Vagina (tissue), 2 donors: ENCODE measurements at regions not wholly inside any gene's neighbourhood (a gene's known extent, or its start where the extent isn't known, plus 50 kb on each side); places are given as distances from the start of the nearest gene placed in this dataset.

ENCODE experiments used
- DNase-seq, 2 donors: peaks; one replicate each; pipeline ENCODE4 v3.0.0-alpha.2; 2017; ENCODE audit errors: extremely low spot score in 2 of 2
- H3K27ac ChIP-seq: fragments of 200-600 bp; sonication (generic); one replicate; pipeline ENCODE4 v1.5.1; 2019
- H3K27me3 ChIP-seq: fragments of 200-600 bp; sonication (generic); one replicate; pipeline ENCODE4 v1.5.1; 2019
- H3K36me3 ChIP-seq, 2 donors: fragments of 200-600 bp; sonication (generic); one replicate each; pipeline ENCODE4 v1.5.1; 2017 to 2019
- H3K4me1 ChIP-seq: fragments of 200-600 bp; sonication (generic); one replicate; pipeline ENCODE4 v1.5.1; 2019
- H3K4me3 ChIP-seq, 2 donors: fragments of 200-600 bp; sonication (generic); 1 replicate in 1 of 2; 2 replicates in 1 of 2; pipeline ENCODE4 v1.5.1; 2016 to 2019
- H3K9me3 ChIP-seq: fragments of 200-600 bp; sonication (generic); one replicate; pipeline ENCODE4 v1.5.1; 2019
- POLR2A ChIP-seq, 2 donors: fragments of 450-650 bp; IDR thresholded peaks; one replicate each; pipeline ENCODE4 v1.6.1; 2017; ENCODE audit warnings: antibody characterized with exemption in 2 of 2, mild to moderate bottlenecking in 2 of 2, moderate library complexity in 2 of 2
- POLR2AphosphoS5 ChIP-seq, 2 donors: sonication (generic); formaldehyde crosslinking; IDR thresholded peaks; one replicate each; pipeline ENCODE4 v1.9.0; 2017; ENCODE audit warnings: antibody characterized with exemption in 2 of 2, mild to moderate bottlenecking in 2 of 2, low read depth in 1 of 2; ENCODE audit not compliant: insufficient read depth in 1 of 2
- intact Hi-C: fragments of 100-400 bp; cut with DNase I; formaldehyde crosslinking; loops from one replicate; pipeline ENCODE4 v1.15.1; 2023
- TF ChIP-seq, protein P1 (sequence below), 3 experiments: fragments of 450-650 bp in 2 of 3; fragments of 200-600 bp in 1 of 3; sonication (generic) in 1 of 3; IDR thresholded peaks; one replicate each; pipeline ENCODE4 v1.5.1; 2017 to 2019; ENCODE audit warnings: antibody characterized with exemption in 3 of 3, mild to moderate bottlenecking in 2 of 3, moderate library complexity in 2 of 3

DNA sequence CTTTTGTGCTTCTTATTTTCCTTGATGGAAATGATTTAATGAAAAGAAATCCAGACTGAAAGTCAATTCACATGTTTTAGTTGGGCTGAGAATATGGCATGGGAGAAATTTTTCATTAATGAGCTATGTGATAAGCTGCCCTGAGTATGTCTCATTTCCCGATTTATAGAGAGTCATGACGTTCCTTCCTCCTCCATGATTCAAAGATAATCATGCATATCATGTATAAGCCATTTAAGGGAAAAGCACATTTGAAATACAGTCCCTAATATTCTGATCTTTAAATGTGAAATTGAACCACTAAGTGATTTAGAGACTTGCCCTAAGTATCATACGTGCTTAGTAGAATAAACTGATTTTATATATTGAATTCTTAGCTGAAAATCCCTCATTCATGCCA is 840.9 kb downstream of the PCDH17 start:
- Histone ChIP-seq H3K27ac (no peak overlapping the region), H3K9me3 (no peaks in the 10 kb centered on the region), H3K4me1 (no peaks in the 10 kb centered on the region), H3K27me3 (no peaks in the 10 kb centered on the region), H3K4me3 (no peak overlapping the region), H3K36me3 (no peaks in the 10 kb centered on the region)
- DNase-seq: no peak
- intact Hi-C loops: no loop called here
- no peak for TF ChIP-seq POLR2AphosphoS5 (IDR thresholded peaks at IDR 0.05; ENCODE audit: insufficient read depth in 1 of 2, low read depth in 1 of 2)
- no peak for TF ChIP-seq POLR2A (IDR thresholded peaks at IDR 0.05)
- TF ChIP-seq, protein P1, sequence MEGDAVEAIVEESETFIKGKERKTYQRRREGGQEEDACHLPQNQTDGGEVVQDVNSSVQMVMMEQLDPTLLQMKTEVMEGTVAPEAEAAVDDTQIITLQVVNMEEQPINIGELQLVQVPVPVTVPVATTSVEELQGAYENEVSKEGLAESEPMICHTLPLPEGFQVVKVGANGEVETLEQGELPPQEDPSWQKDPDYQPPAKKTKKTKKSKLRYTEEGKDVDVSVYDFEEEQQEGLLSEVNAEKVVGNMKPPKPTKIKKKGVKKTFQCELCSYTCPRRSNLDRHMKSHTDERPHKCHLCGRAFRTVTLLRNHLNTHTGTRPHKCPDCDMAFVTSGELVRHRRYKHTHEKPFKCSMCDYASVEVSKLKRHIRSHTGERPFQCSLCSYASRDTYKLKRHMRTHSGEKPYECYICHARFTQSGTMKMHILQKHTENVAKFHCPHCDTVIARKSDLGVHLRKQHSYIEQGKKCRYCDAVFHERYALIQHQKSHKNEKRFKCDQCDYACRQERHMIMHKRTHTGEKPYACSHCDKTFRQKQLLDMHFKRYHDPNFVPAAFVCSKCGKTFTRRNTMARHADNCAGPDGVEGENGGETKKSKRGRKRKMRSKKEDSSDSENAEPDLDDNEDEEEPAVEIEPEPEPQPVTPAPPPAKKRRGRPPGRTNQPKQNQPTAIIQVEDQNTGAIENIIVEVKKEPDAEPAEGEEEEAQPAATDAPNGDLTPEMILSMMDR (IDR thresholded peaks at IDR 0.05): no peak

DNA sequence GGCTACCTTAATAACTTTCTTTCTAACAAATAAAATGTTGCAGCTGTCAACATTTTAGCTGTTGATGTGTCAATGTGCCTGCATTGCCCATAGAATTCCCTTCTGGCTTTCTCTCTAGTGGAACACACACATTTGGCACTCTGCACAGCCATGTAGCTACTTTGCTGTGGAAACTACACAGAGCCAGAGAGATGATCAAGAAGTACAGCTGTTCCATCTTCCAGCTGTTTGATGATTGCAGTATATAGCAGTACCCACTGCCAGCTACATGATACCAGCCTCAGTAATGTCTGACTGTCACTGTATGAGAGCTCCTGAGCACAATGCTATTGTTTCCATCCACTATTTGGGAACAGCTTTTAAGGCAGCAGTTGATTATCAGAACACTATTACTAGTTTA is 843.0 kb downstream of the PCDH17 start:
- Histone ChIP-seq H3K4me1 (no peaks in the 10 kb centered on the region), H3K36me3 (no peaks in the 10 kb centered on the region), H3K27me3 (no peaks in the 10 kb centered on the region), H3K9me3 (no peaks in the 10 kb centered on the region), H3K27ac (no peak overlapping the region), H3K4me3 (no peak overlapping the region)
- intact Hi-C loops: no loop called here
- TF ChIP-seq POLR2AphosphoS5 (IDR thresholded peaks at IDR 0.05; ENCODE audit: insufficient read depth in 1 of 2, low read depth in 1 of 2): no peak
- TF ChIP-seq POLR2A (IDR thresholded peaks at IDR 0.05): no peak
- TF ChIP-seq, protein P1 (IDR thresholded peaks at IDR 0.05): no peak
- DNase-seq: no peak

DNA sequence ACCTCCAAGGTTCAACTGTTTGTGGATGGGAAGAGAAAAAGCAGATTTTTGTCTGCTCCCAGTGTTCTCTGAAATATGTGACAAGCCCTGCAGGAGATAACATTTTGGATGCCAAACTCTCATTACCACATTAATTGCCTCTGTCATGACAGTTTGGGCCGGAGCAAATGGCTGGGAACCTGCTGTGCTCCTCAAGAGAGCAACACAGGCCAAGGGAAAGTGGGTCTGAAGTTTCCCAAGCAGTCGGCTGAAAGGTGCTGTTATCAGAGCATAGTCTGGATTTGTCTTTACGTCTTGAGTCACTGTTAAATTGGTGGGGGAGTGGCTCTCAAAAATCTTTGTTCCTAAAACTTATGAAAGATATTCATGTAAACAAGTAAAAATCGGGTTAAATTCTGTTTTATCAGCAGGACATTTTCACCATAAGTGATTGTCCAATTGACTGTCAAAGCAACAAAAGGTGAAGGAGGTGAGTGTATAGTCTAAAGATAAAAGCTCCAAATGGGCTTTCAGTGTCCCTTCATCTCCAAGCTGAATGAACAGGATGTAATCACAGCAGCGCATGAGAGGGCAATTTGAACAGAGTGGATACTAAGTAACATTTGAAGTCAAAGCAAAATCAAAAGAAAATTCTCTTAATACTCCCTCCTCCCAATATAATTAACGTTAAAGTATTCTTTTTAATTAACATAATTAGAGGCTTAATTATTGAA is 844.8 kb downstream of the PCDH17 start:
- Histone ChIP-seq H3K4me1 (no peaks in the 10 kb centered on the region), H3K4me3 (no peak overlapping the region), H3K36me3 (no peaks in the 10 kb centered on the region), H3K27me3 (no peaks in the 10 kb centered on the region), H3K27ac (no peak overlapping the region), H3K9me3 (no peaks in the 10 kb centered on the region)
- no peak for DNase-seq
- intact Hi-C loops: no loop called here
- TF ChIP-seq, protein P1 (IDR thresholded peaks at IDR 0.05): no peak
- TF ChIP-seq POLR2A (IDR thresholded peaks at IDR 0.05) (no peak), POLR2AphosphoS5 (IDR thresholded peaks at IDR 0.05; ENCODE audit: insufficient read depth in 1 of 2, low read depth in 1 of 2) (no peak)

DNA sequence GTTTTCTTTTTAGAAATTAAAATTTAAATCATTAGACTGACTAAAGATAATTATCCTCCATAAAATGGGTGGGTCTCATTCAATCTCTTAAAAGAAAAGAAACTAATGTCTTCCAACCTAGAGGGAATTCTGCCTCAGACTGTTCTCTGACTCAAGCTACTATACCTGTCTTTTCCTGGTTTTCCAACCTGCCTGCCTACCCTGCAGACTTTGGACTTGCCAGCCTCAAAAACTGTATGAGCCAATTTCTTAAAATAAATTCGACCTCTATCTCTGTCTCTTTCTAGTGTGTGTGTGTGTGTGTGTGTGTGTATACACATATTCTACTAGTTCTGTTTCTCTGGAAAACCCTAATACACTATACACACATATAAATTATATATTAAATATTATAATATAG is 847.3 kb downstream of the PCDH17 start:
- DNase-seq: no peak
- no peak overlapping the region for H3K27ac ChIP-seq
- intact Hi-C loops: no loop called here
- H3K27me3 ChIP-seq: no peaks in the 10 kb centered on the region
- no peak overlapping the region for H3K4me3 ChIP-seq
- TF ChIP-seq POLR2AphosphoS5 (IDR thresholded peaks at IDR 0.05; ENCODE audit: insufficient read depth in 1 of 2, low read depth in 1 of 2): no peak
- TF ChIP-seq, protein P1 (IDR thresholded peaks at IDR 0.05): no peak
- no peak for TF ChIP-seq POLR2A (IDR thresholded peaks at IDR 0.05)
- no peaks in the 10 kb centered on the region for H3K9me3 ChIP-seq
- H3K4me1 ChIP-seq: no peaks in the 10 kb centered on the region
- no peaks in the 10 kb centered on the region for H3K36me3 ChIP-seq

DNA sequence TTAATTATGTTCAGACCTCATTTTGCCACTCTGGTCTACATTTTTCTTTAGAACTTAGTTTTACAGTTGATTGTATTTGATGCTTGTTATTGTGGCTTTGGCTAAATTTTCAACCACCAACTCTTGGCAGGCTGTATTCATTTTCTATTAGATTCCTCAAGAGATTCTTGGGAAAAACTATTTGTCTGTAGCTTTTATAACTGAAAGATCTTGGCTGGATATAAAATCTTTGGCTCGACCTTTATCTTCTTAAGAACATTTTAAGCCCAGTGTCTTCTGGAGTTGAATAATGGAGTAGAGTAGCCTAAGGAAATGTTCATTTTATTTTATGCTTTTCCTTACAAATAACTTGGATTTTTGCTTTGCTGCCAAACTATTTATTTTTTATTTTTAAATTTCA is 848.5 kb downstream of the PCDH17 start:
- no peak for TF ChIP-seq POLR2A (IDR thresholded peaks at IDR 0.05)
- TF ChIP-seq, protein P1 (IDR thresholded peaks at IDR 0.05): no peak
- TF ChIP-seq POLR2AphosphoS5 (IDR thresholded peaks at IDR 0.05; ENCODE audit: insufficient read depth in 1 of 2, low read depth in 1 of 2): no peak

More for the DNA sequence above, 848.5 kb downstream of the PCDH17 start:
- no peaks in the 10 kb centered on the region for H3K36me3 ChIP-seq
- H3K4me1 ChIP-seq: no peaks in the 10 kb centered on the region
- H3K9me3 ChIP-seq: no peaks in the 10 kb centered on the region
- H3K27me3 ChIP-seq: no peaks in the 10 kb centered on the region
- DNase-seq: no peak
- no peak overlapping the region for H3K27ac ChIP-seq
- no peak overlapping the region for H3K4me3 ChIP-seq
- intact Hi-C loops: no loop called here
